ENCODE measurements at regions not wholly inside any gene's neighbourhood (a gene's known extent, or its start where the extent isn't known, plus 50 kb on each side); places are given as distances from the start of the nearest gene placed in this dataset.
"Not testable (repeated sequence)": the region's sequence is repeated elsewhere in the genome, so short reads cannot be mapped to it uniquely, and the experiment has no call there.

- intact Hi-C loops (cut with DNase I; ENCODE audit: low total_unique reads) = no loop called here
- WGBS, 2 donors = 91 to 96% methylated on average over 1 of the region's 1 CpG
Measured at GRCh38 chr4:177802661-177803060, 360.4 kb upstream of the AGA start.

GRCh38 chr4:177803151-177803550, 360.9 kb upstream of the AGA start:
- DNase-seq (ENCODE audit: low spot score in 2 of 2) = no peak
- H3K4me3 ChIP-seq (ENCODE audit: low read depth, poor library complexity, severe bottlenecking) = no peak overlapping the region
- WGBS, 2 donors = 58 to 69% methylated on average over 3 of the region's 3 CpGs
- intact Hi-C loops (cut with DNase I; ENCODE audit: low total_unique reads) = no loop called here
- TF ChIP-seq POLR2A (IDR thresholded peaks at IDR 0.05) (no peak), CTCF (IDR thresholded peaks at IDR 0.05) (no peak)

More at GRCh38 chr4:177802661-177803060, 360.4 kb upstream of the AGA start:
- DNase-seq (ENCODE audit: low spot score in 2 of 2) = no peak
- TF ChIP-seq POLR2A (IDR thresholded peaks at IDR 0.05) (no peak), CTCF (IDR thresholded peaks at IDR 0.05) (no peak)
- H3K4me3 ChIP-seq (ENCODE audit: low read depth, poor library complexity, severe bottlenecking) = no peak overlapping the region

GRCh38 chr4:177809791-177810190, 367.6 kb upstream of the AGA start:
- intact Hi-C loops (cut with DNase I; ENCODE audit: low total_unique reads) = no loop called here
- no peak for DNase-seq (ENCODE audit: low spot score in 2 of 2)
- TF ChIP-seq POLR2A (IDR thresholded peaks at IDR 0.05) = no peak
- TF ChIP-seq CTCF (IDR thresholded peaks at IDR 0.05) = no peak
- no peak overlapping the region for H3K4me3 ChIP-seq (ENCODE audit: low read depth, poor library complexity, severe bottlenecking)
- 69 to 74% methylated on average over 3 of the region's 3 CpGs for WGBS, 2 donors

GRCh38 chr4:177810220-177810619, 368.0 kb upstream of the AGA start:
- TF ChIP-seq POLR2A (IDR thresholded peaks at IDR 0.05) (no peak), CTCF (IDR thresholded peaks at IDR 0.05) (no peak)
- intact Hi-C loops (cut with DNase I; ENCODE audit: low total_unique reads) = no loop called here
- no peak overlapping the region for H3K4me3 ChIP-seq (ENCODE audit: low read depth, poor library complexity, severe bottlenecking)
- no peak for DNase-seq (ENCODE audit: low spot score in 2 of 2)
- WGBS, 2 donors = 71 to 77% methylated on average over 4 of the region's 4 CpGs

- 87 to 90% methylated on average over 4 of the region's 4 CpGs for WGBS, 2 donors
- DNase-seq (ENCODE audit: low spot score in 2 of 2); intact Hi-C loops (cut with DNase I; ENCODE audit: low total_unique reads); H3K4me3 ChIP-seq (ENCODE audit: low read depth, poor library complexity, severe bottlenecking): not testable (repeated sequence)
Measured at GRCh38 chr4:177818392-177818791, 376.2 kb upstream of the AGA start.

GRCh38 chr4:177826973-177827372, 384.7 kb upstream of the AGA start:
- no peak for DNase-seq (ENCODE audit: low spot score in 2 of 2)
- no peak overlapping the region for H3K4me3 ChIP-seq (ENCODE audit: low read depth, poor library complexity, severe bottlenecking)
- WGBS, 2 donors = 23 to 24% methylated on average over 1 of the region's 1 CpG
- no peak for TF ChIP-seq CTCF (IDR thresholded peaks at IDR 0.05)
- no peak for TF ChIP-seq POLR2A (IDR thresholded peaks at IDR 0.05)
- intact Hi-C loops (cut with DNase I; ENCODE audit: low total_unique reads) = no loop called here
